GM18909 (cell line): ENCODE measurements at regions not wholly inside any gene's neighbourhood (a gene's known extent, or its start where the extent isn't known, plus 50 kb on each side); places are given as distances from the start of the nearest gene placed in this dataset.

Experiments
- ATAC-seq: cut with Tn5 transposase; IDR thresholded peaks from one replicate; pipeline ENCODE4 v1.9.1; 2021; ENCODE audit warnings: mild to moderate bottlenecking; ENCODE audit not compliant: unreplicated experiment, poor library complexity

DNA sequence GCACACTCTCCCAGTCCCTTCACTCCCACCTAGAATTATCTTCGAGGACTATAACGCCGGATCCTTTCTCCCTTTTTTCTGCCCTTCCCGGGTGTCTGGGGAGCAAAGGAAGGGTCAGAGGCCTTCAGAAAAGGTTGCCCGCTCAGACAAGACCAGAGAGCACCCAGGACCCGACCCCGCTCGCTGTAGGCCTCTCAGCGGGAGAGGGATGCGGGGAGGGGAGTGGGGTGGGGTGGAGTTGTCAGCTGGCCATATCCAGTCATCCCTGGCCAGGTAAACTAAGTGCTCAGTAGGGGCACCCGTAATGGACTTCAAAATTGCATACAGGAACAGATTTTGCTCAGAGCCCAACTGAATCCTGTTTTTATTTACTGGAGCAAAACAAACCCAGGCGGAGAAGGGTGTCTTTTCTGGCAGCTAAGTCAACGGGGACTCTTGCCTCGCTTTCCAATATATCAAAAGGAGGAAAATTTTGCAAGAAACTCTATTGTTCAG is 65.0 kb downstream of the NOL4 start:
- no peak for ATAC-seq

DNA sequence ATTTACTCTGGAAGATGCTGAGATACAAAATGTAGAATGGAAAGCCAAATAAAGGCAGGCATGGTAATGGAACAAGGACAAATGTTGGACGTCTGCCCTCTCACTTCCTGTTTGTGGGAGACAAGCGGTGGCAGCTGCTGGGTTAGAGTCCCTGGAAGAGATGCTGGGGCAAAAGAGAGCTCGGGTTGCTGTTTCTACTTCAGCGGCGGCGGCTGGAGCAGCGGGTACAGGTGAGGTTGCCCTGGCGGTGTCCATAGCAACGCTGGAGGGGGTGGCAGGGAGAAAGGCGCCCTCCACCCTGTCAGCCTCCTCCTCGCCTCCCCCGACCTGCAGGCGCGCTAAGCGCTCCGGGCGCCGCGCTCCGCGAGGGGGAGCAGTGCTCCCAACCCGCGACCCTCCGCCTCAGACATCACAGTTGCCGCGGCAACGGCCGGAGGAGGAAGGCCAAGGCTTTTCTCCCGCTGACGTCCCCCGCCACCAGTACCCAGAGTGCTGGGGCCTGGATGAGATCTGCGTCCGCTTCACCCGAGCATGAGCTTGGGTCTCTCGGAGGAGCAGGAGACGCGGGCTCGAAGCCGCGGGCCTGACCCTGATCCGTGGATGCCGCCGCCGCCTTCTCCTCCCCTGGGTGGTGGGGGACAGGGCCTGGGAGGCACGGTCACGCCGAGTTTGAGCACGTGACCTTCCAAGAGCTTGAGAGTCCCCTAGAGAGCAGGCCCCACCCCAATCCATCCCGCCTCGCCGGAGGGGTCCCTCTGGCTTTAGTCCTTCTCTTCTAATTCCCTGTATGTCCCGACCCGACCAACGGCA is 65.6 kb downstream of the NOL4 start:
- no peak for ATAC-seq

DNA sequence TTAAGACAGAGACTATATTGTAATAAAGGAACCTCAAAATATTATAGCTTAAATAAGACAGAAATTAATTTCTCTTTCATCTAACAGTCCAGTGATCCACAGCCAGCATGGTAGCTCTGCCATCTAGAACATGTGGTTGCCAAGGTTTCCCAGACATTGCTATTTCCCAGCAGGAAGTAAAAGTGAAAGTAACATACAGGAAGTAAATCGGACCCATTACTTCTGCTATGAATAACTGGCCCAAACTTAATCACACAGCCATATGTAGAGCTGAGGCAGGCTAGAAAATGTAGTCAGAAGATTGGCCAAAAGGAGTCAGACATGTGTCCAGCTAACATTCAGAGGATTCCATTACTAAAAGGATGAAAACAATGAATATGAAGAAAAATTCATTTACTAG is 71.0 kb downstream of the NOL4 start:
- ATAC-seq, result peak; percentile 76

DNA sequence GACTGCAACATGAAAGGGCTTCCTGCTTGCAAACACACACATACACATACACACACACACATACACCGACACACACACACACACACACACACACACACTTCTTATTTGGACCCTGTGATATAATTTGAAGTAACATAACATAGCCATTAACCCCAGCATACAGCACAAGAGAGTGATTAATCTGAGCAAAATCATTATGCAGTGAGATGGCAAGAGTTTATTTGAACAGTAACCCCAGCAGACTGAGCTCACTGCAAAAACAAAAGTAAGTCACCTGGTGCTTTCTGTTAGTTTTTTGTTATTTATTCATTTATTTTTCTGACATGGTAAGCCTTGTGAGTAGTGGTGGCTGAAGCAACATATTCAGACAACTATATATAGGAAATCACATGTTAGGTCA is 93.7 kb downstream of the NOL4 start:
- no peak for ATAC-seq

DNA sequence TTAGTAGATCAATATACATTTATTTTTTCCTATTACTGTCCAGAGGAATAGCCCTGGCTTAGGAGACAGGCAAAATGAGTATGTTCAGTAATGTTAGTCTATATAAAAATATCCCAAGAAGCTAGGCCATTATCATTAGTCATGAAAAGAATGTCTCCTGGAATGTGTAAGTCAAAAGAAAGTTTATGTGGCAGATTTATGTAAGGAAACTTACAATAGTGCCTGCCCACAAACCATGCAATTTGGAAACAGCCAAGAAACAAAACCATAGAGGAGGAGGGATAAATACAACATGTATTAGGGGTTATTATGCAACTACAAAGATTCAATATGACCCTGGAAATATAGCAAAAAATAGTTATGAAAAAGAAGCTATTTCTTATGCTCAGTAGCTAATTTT is 96.3 kb downstream of the NOL4 start:
- ATAC-seq, result no peak

DNA sequence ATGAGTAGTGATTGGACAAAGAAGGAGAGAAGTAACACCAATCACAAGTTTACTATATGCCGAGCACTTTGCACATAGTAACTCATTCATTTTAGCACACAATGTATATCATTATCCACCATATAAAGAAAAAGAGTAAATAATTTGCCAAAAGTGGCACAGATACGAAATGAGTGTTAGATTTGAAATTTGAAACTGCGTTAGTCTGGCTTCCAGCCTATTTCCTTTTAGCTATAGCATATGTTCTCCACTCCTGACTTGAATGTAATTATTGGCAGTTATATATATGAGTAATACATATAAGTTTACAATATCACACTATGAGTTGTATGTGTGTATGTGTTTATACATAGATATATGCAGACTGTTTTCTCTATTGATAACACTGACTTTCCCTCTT is 98.6 kb downstream of the NOL4 start:
- no peak for ATAC-seq

DNA sequence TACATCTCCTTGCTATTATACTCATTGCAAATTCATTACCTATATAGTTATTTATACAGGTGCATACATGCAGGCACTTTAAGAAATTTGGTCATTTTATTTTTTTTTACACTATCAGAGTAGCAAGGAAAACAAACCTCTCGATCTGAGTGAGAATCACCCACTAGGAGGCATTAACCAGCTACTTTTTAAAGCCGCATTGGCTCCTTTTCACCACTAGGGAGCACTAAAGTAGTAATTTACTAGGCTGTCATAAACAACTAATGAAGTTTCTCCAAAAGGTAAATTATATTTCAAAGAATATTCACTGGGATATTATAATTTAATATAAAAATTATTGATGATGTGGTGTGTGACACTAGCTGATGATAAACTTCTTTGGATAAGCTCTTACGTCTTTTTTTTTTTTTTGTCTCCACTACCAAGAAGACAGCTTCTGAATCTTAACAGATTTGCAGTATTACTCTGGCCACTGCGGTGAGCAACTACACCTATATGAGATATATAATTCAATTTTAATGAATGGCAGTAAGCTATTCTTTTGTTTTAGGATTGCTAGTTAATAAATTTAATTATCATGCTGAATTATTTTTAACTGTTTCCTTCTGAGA is 101.9 kb downstream of the NOL4 start:
- peak; percentile 98 for ATAC-seq

DNA sequence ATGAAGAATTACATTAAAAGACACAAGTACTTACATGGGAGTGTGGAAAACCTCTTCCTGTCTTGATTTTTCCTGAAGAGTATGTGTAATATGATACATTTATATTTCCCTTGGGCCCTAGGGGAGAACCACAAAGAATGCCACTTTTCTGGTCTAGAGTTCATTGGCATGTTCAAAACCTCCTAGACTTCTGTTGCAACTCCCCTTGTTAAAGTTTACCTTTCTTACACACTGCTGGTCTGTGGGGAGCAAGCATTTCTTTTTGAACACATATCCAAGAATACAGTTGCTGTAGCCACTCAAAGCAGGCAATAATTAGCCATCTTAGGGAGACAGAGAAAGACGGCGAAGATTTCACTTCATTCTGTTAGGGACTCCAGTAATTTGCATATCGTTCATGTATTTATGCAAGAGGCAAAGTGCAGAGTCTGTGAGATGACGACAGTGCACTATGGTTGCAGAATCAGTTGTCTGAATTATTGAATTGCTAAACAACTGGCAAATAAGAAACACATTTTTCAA is 103.5 kb downstream of the NOL4 start:
- no peak for ATAC-seq

DNA sequence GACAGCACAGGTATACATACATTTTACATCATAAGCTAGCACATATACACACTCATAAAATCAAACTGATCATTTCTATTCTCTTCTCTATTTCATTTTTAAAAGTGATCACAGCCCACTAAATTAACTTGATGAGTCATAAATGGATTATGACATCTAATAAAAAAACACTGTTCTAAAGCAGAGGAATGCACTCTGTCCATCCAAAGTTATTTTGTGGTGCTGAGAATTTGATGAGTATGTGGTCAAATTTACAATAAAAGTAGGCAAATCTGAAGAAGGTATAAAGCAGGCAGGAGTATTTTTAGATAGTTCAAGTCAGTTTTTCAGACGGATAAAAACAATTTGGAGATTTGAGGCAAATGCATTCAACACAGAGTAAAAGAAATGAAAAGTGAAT is 104.4 kb downstream of the NOL4 start:
- no peak for ATAC-seq

DNA sequence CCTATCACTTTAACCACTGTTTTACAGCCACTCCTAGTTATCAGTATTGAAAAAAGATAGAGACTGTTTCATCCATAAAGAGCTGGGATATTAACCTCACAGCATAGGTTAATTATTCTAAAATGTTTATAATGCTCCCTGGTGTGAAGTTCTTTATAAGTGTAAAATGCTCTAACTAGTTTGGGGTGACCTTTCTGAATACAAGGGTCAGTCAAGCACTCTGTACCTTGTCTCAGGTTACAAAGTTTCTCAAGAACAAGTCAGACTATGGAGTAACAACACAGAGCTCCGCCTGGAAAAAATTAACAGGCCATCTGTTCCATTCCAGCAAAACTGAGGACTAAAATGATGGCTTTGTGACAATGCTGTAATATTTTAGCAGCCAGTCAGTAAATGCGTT is 107.4 kb downstream of the NOL4 start:
- no peak for ATAC-seq

DNA sequence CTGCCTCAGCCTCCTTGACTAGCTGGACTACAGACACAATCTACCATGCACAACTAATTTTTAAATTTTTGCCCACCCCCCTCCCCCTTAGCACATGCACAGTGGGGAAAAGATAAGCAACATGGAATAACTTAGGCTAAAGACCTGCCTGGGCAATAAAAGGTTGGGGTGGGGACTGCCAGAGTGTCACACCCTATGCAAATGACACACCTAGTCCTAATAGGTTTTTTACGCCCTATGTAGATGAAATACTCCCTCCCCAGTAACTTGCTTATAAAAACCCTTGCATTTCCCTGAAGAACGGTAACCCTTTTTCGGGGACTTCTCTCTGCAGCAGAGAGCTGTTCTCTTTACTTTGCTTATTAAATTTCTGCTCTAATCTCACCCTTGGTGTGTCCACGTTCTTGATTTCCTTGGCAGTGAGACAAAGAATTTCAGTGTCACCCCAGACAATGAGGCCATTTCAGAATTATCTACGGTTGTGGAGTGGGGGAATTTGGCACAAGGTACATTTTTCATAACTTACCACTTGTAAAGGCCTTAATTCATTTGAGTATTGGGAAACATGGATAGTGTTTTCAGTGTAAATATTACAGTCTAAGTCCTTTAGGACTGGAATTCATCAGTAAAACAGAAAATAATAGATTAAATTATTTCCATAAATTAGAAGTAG is 109.2 kb downstream of the NOL4 start:
- ATAC-seq, result no peak

DNA sequence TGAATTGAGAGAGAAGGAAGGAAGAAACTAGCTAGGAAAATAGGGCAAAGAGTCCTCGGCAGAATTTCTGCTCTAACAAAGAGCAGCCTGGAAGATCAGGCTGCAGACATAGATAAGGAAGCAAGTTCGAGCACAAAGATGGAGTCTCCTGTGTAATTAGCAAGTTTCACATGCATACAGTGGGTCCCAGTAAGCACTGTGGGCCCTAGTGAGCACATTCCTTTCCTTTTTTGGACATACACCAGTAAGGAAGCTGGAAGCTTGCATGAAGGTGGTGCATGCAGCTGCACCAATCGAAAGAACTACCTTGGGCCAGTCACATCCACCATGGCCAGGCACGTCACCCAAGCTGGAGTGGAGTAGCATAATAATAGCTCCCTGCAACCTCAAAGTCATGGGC is 109.7 kb downstream of the NOL4 start:
- no peak for ATAC-seq

DNA sequence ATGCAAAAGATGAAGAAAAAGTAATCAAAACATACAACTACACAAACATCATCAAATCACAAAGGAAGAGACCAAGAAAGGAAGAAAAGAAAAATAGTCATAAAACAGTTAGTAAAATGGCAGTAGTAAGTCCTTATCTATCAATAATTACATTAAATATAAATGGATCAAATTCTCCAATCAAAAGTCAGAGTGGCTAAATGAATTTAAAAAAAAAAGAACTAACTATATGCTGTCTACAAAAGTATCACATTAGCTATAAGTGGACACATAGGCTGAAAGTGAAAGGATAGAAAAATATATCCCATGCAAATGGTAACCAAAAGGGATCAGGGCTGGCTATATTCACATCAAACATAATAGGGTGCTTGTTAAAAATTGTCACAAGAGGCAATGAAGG is 116.5 kb downstream of the NOL4 start:
- no peak for ATAC-seq

DNA sequence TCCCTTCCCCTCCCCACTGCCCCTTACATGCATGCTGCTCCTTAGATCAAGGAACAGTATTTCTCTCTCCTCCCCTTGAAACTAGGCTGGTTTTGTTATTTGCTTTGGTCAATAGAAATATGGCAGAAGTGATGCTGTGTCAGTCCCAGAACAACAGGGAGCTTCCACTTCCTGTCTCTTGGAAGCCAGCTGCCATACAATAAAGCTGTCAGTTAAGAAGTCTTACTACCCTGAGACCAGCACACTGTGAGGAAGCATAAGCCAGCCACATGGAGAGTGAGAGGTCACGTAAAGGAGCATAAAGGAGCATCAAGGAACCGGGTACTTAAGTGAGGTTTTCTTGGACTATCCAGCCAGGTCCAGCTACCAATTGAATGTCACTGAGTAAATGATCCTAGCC is 126.6 kb downstream of the NOL4 start:
- no peak for ATAC-seq

DNA sequence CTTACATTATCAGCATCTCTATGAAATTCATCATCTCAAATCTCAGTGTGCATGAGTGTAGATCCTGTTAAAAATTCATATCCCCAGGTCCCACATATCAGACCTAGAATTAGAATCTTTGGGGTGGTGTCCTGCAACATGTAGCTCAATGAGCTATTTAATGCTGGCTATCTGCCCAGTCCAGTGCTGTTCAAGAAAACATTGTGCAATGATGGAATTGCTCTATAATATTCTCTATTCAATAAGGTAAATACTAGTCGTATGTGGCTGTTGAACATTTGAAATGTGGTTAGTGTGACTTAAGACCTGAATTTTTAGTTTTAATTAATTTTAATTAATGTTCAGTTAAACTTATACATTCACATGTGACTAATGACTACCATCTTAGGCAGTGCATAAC is 127.4 kb downstream of the NOL4 start:
- ATAC-seq, result no peak

DNA sequence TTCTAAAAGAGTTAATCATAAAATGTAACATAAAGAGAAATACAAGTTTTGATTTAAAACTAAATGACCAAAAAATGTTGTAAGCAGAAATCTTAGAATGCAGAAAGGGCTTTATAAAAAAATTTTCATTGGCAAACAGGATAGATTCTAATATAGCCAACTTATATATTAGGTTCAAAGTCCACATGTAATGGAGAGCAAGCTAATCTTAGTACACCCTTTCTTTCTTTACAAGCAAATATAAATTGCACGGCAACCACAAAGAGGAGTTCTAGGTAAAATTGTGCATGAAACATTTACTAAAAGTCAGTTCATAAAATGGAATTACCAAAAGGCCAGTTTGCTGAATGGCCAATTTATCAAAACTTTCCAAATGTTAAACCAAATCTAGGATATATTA is 130.6 kb downstream of the NOL4 start:
- ATAC-seq, result no peak

DNA sequence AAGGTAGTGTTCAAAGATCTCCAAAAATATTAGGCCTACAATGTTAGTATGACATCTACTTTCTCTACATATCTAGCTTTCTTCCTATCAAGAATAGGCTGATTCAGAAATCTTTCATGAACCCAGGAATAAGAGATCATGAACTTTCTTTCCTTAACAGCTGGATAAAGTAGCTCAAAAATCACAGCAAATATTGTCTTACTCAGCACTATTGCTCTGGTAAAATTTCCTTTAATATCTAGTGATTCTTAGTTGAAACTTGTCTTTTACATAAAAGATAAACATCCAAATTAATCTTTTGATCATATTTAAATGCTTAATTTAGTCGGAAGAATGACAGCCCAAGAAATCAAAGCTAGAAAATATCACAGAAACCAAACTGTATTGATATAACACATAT is 131.9 kb downstream of the NOL4 start:
- ATAC-seq, result no peak

DNA sequence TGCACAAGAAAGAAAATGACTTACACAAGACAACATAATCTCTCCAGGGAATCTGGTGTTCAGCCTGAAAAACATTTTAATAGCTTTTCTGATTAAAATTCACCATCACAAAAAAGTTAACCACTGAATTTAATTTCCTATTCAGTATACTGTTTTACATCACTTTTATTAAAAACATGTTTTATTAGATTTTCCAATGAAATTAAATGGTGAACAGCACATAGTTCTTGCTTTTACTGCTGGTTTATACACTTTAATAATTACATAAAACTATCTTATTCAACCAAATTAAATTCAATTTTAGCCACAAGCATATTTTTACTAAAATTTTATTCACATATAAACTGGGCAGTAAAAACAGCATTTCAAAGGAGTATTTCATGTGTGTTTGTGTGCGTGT is 138.3 kb downstream of the NOL4 start:
- no peak for ATAC-seq

DNA sequence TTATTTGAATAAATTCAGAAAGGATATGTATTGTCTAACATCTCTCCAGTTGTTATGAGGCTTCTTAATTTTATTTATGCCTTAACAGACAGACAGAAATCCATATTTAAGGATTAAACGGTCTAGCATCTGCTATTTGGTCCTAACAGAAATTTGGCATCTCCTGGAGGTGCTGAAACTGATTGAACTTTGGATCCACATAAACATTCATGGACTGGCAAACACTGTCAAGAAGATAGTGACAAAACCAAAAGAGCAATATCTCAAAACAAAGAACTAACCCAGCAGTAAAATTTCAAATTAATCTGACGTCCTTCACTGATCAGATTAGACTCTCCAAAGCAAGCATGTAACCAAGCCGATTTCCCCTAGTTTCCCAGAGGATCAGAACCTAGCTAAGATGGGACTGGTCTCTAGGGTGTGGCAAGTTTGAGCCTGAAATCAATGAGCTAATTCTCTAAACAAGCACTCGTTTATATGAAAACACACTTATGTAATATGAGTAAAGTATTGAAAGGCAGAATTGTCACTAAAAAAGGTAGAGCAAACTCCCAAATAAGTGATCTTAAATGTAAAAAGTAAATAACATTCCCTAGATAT is 139.5 kb downstream of the NOL4 start:
- ATAC-seq, result no peak

DNA sequence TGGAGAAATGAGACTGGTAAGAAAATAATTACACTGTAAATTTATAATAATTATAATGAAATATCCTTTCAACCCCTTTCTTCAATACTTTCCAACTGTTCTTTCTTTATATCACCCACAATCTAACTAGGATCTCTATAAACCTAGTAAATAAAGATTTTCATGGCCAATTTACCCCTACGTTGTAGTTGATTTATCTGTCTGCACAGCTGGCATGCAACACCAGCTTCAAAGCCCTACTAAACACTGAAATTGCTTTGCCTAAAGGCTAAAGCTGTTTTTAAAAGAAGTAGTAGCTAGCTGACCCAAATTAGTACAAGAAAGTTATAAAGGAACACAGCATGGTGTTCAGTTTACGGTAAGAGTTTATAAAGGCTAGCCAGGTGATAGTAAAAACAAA is 140.1 kb downstream of the NOL4 start:
- ATAC-seq, result no peak
